B cell (primary cell): ENCODE measurements at regions not wholly inside any gene's neighbourhood (a gene's known extent, or its start where the extent isn't known, plus 50 kb on each side); places are given as distances from the start of the nearest gene placed in this dataset.

Experiments
- EZH2 ChIP-seq: IDR thresholded peaks from 2 replicates; pipeline ENCODE4 v1.6.1; 2012; ENCODE audit warnings: borderline replicate concordance, low read depth, mild to moderate bottlenecking, moderate library complexity, low read length; ENCODE audit not compliant: insufficient read depth, poor library complexity, severe bottlenecking
- TF ChIP-seq, protein P1 (sequence below): fragments of 200-600 bp; IDR thresholded peaks from one replicate; pipeline ENCODE4 v1.8.0; 2022; ENCODE audit warnings: antibody characterized with exemption, mild to moderate bottlenecking

DNA sequence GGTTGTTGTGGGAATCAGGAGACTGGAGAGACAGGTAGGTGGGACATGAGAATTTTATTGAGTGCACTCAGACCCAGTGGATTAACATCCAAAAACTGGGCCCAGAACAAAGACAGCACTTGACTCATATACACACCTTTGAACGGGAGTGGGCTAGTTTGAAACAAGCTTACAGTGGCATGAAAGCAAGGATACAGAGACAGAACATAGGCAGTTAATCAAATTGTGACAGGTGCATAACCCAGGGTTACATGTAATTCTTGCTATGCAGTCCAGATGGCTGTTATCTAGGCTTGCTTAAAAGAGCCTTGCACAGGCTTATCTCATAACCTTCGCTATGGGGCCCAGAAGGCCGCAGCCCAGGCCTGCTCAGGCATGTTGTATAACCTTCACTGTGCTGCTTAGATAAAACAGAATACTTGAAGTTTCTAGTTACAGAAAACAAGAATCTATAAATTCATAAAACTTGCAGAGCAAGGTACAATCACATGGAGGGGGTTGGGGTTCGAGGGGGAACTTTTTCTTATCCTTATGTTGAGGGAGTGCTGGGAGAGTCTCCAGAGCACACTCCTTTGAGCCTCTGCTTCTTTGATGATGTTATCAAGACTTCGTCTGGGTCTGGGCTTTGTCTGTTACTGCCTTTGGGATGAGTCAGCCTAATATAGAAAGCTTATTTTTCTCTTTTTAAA lies 81.7 kb downstream of the TNFAIP2 start:
- TF ChIP-seq, protein P1, sequence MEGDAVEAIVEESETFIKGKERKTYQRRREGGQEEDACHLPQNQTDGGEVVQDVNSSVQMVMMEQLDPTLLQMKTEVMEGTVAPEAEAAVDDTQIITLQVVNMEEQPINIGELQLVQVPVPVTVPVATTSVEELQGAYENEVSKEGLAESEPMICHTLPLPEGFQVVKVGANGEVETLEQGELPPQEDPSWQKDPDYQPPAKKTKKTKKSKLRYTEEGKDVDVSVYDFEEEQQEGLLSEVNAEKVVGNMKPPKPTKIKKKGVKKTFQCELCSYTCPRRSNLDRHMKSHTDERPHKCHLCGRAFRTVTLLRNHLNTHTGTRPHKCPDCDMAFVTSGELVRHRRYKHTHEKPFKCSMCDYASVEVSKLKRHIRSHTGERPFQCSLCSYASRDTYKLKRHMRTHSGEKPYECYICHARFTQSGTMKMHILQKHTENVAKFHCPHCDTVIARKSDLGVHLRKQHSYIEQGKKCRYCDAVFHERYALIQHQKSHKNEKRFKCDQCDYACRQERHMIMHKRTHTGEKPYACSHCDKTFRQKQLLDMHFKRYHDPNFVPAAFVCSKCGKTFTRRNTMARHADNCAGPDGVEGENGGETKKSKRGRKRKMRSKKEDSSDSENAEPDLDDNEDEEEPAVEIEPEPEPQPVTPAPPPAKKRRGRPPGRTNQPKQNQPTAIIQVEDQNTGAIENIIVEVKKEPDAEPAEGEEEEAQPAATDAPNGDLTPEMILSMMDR: no peak
- no peak for TF ChIP-seq EZH2
